ENCODE measurements at regions not wholly inside any gene's neighbourhood (a gene's known extent, or its start where the extent isn't known, plus 50 kb on each side); places are given as distances from the start of the nearest gene placed in this dataset.

- Histone ChIP-seq H3K79me2 (ENCODE audit: insufficient read depth, low read length) (no peaks in the 10 kb centered on the region), H3K9me3 (ENCODE audit: control insufficient read depth in 1 of 2, insufficient read depth in 1 of 2, low read depth in 1 of 2, low read length in 2 of 2) (no peaks in the 10 kb centered on the region), H3K4me1 (ENCODE audit: control insufficient read depth in 1 of 2, insufficient read depth in 2 of 2, low read length in 2 of 2) (no peaks in the 10 kb centered on the region), H3K36me3 (ENCODE audit: control insufficient read depth in 1 of 2, insufficient read depth in 2 of 2, low read length in 2 of 2) (no peaks in the 10 kb centered on the region), H3K9me2 (ENCODE audit: insufficient read depth) (no peaks in the 10 kb centered on the region), H3K9ac (ENCODE audit: low read length) (no peak overlapping the region), H3K27me3 (ENCODE audit: insufficient read depth, low read length) (0 out of 2 replicates have a peak, but pooled peaks cover 3% of the 10 kb centered on the region), H3K27ac (ENCODE audit: low read depth, low read length) (no peak overlapping the region), H4K20me1 (ENCODE audit: insufficient read depth) (no peaks in the 10 kb centered on the region), H3K4me2 (ENCODE audit: low read length) (no peak overlapping the region), H3K4me3 (replicated peaks in 1 of 2; ENCODE audit: low read depth in 1 of 2, low read length in 2 of 2) (no peak overlapping the region), H2AFZ (ENCODE audit: low read depth, low read length, poor library complexity, severe bottlenecking) (no peak overlapping the region)
- intact Hi-C loops (cut with micrococcal nuclease) = no loop called here
- ChIA-PET POLR2A (no interaction called here), RAD21 (ENCODE audit: low non-redundant PET in 1 of 2, low total read pairs in 2 of 2, uncharacterized antibody in 2 of 2, unreplicated experiment in 2 of 2) (no interaction called here), CTCF (no interaction called here)
- DNase-seq (ENCODE audit: low read depth, low spot score) (no peak), ATAC-seq (no peak)
- TF ChIP-seq SIN3A (IDR thresholded peaks at IDR 0.05; ENCODE audit: low read depth) = no peak
- no peak for TF ChIP-seq SP1 (IDR thresholded peaks at IDR 0.05; ENCODE audit: low read depth)
- no peak for TF ChIP-seq CTCF (IDR thresholded peaks at IDR 0.05 in 2 of 3, conservative IDR thresholded peaks at IDR 0.05 in 1 of 3; ENCODE audit: borderline replicate concordance in 1 of 3, insufficient read depth in 1 of 3, low read depth in 2 of 3, low read length in 2 of 3)
- no peak for TF ChIP-seq EGR1 (IDR thresholded peaks at IDR 0.05; ENCODE audit: low read depth)
- TF ChIP-seq JUND (IDR thresholded peaks at IDR 0.05) = no peak
- TF ChIP-seq POLR2A (IDR thresholded peaks at IDR 0.05; ENCODE audit: borderline replicate concordance, extremely low read depth, insufficient read depth, insufficient read length) = no peak
- TF ChIP-seq RAD21 (IDR thresholded peaks at IDR 0.05; ENCODE audit: low read depth) = no peak
- TF ChIP-seq POLR2AphosphoS5 (IDR thresholded peaks at IDR 0.05; ENCODE audit: low read depth, low read length) = no peak
- no peak for TF ChIP-seq REST (IDR thresholded peaks at IDR 0.05; ENCODE audit: low read depth)
- TF ChIP-seq MAX (IDR thresholded peaks at IDR 0.05) = no peak
- no peak for TF ChIP-seq CEBPB (IDR thresholded peaks at IDR 0.05; ENCODE audit: low read depth)
- no peak for TF ChIP-seq SRF (IDR thresholded peaks at IDR 0.05; ENCODE audit: low read depth)
- TF ChIP-seq ATF3 (IDR thresholded peaks at IDR 0.05) = no peak
- TF ChIP-seq TCF7L2 (IDR thresholded peaks at IDR 0.05; ENCODE audit: borderline replicate concordance, extremely low read depth, insufficient read depth, insufficient read length) = no peak
- no peak for TF ChIP-seq ELF1 (IDR thresholded peaks at IDR 0.05; ENCODE audit: borderline replicate concordance, low read depth)
- no peak for TF ChIP-seq ZNF274 (IDR thresholded peaks at IDR 0.05; ENCODE audit: low read depth, low read length)
- TF ChIP-seq FOSL1 (IDR thresholded peaks at IDR 0.05; ENCODE audit: low read depth) = no peak
- TF ChIP-seq ZFX (IDR thresholded peaks at IDR 0.05) = no peak
- TF ChIP-seq ZBTB33 (IDR thresholded peaks at IDR 0.05; ENCODE audit: extremely low read depth, insufficient replicate concordance, low read length) = no peak
- TF ChIP-seq EZH2phosphoT487 (IDR thresholded peaks at IDR 0.05; ENCODE audit: borderline replicate concordance) = no peak
- BruUV-seq (replicated peaks) = no TSS peak
These were observed 205.0 kb downstream of the RAD51AP2 start for GRCh38 chr2:17313261-17313660.

Data from HCT116 (cell line).